ENCODE measurements at regions not wholly inside any gene's neighbourhood (a gene's known extent, or its start where the extent isn't known, plus 50 kb on each side); places are given as distances from the start of the nearest gene placed in this dataset.

- no peak overlapping the region for H3K4me3 Mint-ChIP-seq
- no peak overlapping the region for H3K27ac Mint-ChIP-seq
- no peaks in the 10 kb centered on the region for H3K27me3 Mint-ChIP-seq
- no peaks in the 10 kb centered on the region for H3K9me3 Mint-ChIP-seq
- no peaks in the 10 kb centered on the region for H3K4me1 Mint-ChIP-seq (ENCODE audit: low read depth)
- H3K36me3 Mint-ChIP-seq (ENCODE audit: low read depth): no peaks in the 10 kb centered on the region
These were observed 397.4 kb downstream of the C6orf118 start for GRCh38 chr6:164911873-164912580.

GRCh38 chr6:164911151-164911550 is 398.3 kb downstream of the C6orf118 start:
- Mint-ChIP-seq H3K4me3 (no peak overlapping the region), H3K4me1 (ENCODE audit: low read depth) (no peaks in the 10 kb centered on the region), H3K27ac (no peak overlapping the region), H3K27me3 (no peaks in the 10 kb centered on the region), H3K36me3 (ENCODE audit: low read depth) (no peaks in the 10 kb centered on the region), H3K9me3 (no peaks in the 10 kb centered on the region)

GRCh38 chr6:164906766-164907165 is 402.6 kb downstream of the C6orf118 start:
- Mint-ChIP-seq H3K27me3 (no peaks in the 10 kb centered on the region), H3K4me3 (no peak overlapping the region), H3K9me3 (peaks cover 6% of the 10 kb centered on the region), H3K4me1 (ENCODE audit: low read depth) (no peaks in the 10 kb centered on the region), H3K36me3 (ENCODE audit: low read depth) (no peaks in the 10 kb centered on the region), H3K27ac (no peak overlapping the region)

- Mint-ChIP-seq H3K9me3 (peaks cover 6% of the 10 kb centered on the region), H3K27ac (no peak overlapping the region), H3K27me3 (no peaks in the 10 kb centered on the region), H3K4me1 (ENCODE audit: low read depth) (no peaks in the 10 kb centered on the region), H3K36me3 (ENCODE audit: low read depth) (no peaks in the 10 kb centered on the region), H3K4me3 (no peak overlapping the region)
These were observed 404.1 kb downstream of the C6orf118 start for GRCh38 chr6:164905311-164905710.

GRCh38 chr6:164898412-164898811 is 411.0 kb downstream of the C6orf118 start:
- Mint-ChIP-seq H3K9me3 (peaks cover 20% of the 10 kb centered on the region), H3K27me3 (no peaks in the 10 kb centered on the region), H3K4me1 (ENCODE audit: low read depth) (no peaks in the 10 kb centered on the region), H3K27ac (no peak overlapping the region), H3K4me3 (no peak overlapping the region), H3K36me3 (ENCODE audit: low read depth) (no peaks in the 10 kb centered on the region)

- H3K4me1 Mint-ChIP-seq (ENCODE audit: low read depth): no peaks in the 10 kb centered on the region
- H3K9me3 Mint-ChIP-seq: peaks cover 15% of the 10 kb centered on the region
- H3K27ac Mint-ChIP-seq: no peak overlapping the region
- no peaks in the 10 kb centered on the region for H3K27me3 Mint-ChIP-seq
- no peak overlapping the region for H3K4me3 Mint-ChIP-seq
- H3K36me3 Mint-ChIP-seq (ENCODE audit: low read depth): no peaks in the 10 kb centered on the region
These were observed 411.7 kb downstream of the C6orf118 start for GRCh38 chr6:164897523-164898235.

GRCh38 chr6:164889980-164890379 is 419.4 kb downstream of the C6orf118 start:
- peaks cover 4% of the 10 kb centered on the region for H3K9me3 Mint-ChIP-seq
- H3K4me1 Mint-ChIP-seq (ENCODE audit: low read depth): no peaks in the 10 kb centered on the region
- no peak overlapping the region for H3K4me3 Mint-ChIP-seq
- no peaks in the 10 kb centered on the region for H3K27me3 Mint-ChIP-seq
- no peaks in the 10 kb centered on the region for H3K36me3 Mint-ChIP-seq (ENCODE audit: low read depth)
- no peak overlapping the region for H3K27ac Mint-ChIP-seq

- Mint-ChIP-seq H3K4me1 (ENCODE audit: low read depth) (no peaks in the 10 kb centered on the region), H3K27ac (no peak overlapping the region), H3K9me3 (peaks cover 4% of the 10 kb centered on the region), H3K36me3 (ENCODE audit: low read depth) (no peaks in the 10 kb centered on the region), H3K27me3 (no peaks in the 10 kb centered on the region), H3K4me3 (no peak overlapping the region)
These were observed 421.7 kb downstream of the C6orf118 start for GRCh38 chr6:164887660-164888059.

- Mint-ChIP-seq H3K4me1 (ENCODE audit: low read depth) (no peaks in the 10 kb centered on the region), H3K4me3 (no peak overlapping the region), H3K9me3 (no peaks in the 10 kb centered on the region), H3K27ac (no peak overlapping the region), H3K27me3 (no peaks in the 10 kb centered on the region), H3K36me3 (ENCODE audit: low read depth) (no peaks in the 10 kb centered on the region)
These were observed 427.2 kb downstream of the C6orf118 start for GRCh38 chr6:164882236-164882635.

- H3K9me3 Mint-ChIP-seq: no peaks in the 10 kb centered on the region
- no peaks in the 10 kb centered on the region for H3K36me3 Mint-ChIP-seq (ENCODE audit: low read depth)
- no peaks in the 10 kb centered on the region for H3K27me3 Mint-ChIP-seq
- no peak overlapping the region for H3K27ac Mint-ChIP-seq
- no peaks in the 10 kb centered on the region for H3K4me1 Mint-ChIP-seq (ENCODE audit: low read depth)
- no peak overlapping the region for H3K4me3 Mint-ChIP-seq
These were observed 437.6 kb downstream of the C6orf118 start for GRCh38 chr6:164871783-164872182.

GRCh38 chr6:164870164-164870563 is 439.2 kb downstream of the C6orf118 start:
- Mint-ChIP-seq H3K4me3 (no peak overlapping the region), H3K27ac (no peak overlapping the region), H3K9me3 (no peaks in the 10 kb centered on the region), H3K27me3 (no peaks in the 10 kb centered on the region), H3K4me1 (ENCODE audit: low read depth) (no peaks in the 10 kb centered on the region), H3K36me3 (ENCODE audit: low read depth) (no peaks in the 10 kb centered on the region)

- Mint-ChIP-seq H3K4me1 (ENCODE audit: low read depth) (no peaks in the 10 kb centered on the region), H3K9me3 (peaks cover 6% of the 10 kb centered on the region), H3K27me3 (no peaks in the 10 kb centered on the region), H3K4me3 (no peak overlapping the region), H3K27ac (no peak overlapping the region), H3K36me3 (ENCODE audit: low read depth) (no peaks in the 10 kb centered on the region)
These were observed 447.4 kb downstream of the C6orf118 start for GRCh38 chr6:164861967-164862366.

GRCh38 chr6:164859816-164860215 is 449.6 kb downstream of the C6orf118 start:
- Mint-ChIP-seq H3K9me3 (peaks cover 6% of the 10 kb centered on the region), H3K27ac (no peak overlapping the region), H3K36me3 (ENCODE audit: low read depth) (no peaks in the 10 kb centered on the region), H3K4me3 (no peak overlapping the region), H3K4me1 (ENCODE audit: low read depth) (no peaks in the 10 kb centered on the region), H3K27me3 (no peaks in the 10 kb centered on the region)

GRCh38 chr6:164856138-164856537 is 453.3 kb downstream of the C6orf118 start:
- Mint-ChIP-seq H3K27ac (no peak overlapping the region), H3K4me1 (ENCODE audit: low read depth) (no peaks in the 10 kb centered on the region), H3K27me3 (no peaks in the 10 kb centered on the region), H3K9me3 (peaks cover 3% of the 10 kb centered on the region), H3K4me3 (no peak overlapping the region), H3K36me3 (ENCODE audit: low read depth) (no peaks in the 10 kb centered on the region)

- H3K27me3 Mint-ChIP-seq: no peaks in the 10 kb centered on the region
- H3K36me3 Mint-ChIP-seq (ENCODE audit: low read depth): no peaks in the 10 kb centered on the region
- no peaks in the 10 kb centered on the region for H3K4me1 Mint-ChIP-seq (ENCODE audit: low read depth)
- H3K27ac Mint-ChIP-seq: no peak overlapping the region
- peaks cover 3% of the 10 kb centered on the region for H3K9me3 Mint-ChIP-seq
- no peak overlapping the region for H3K4me3 Mint-ChIP-seq
These were observed 454.1 kb downstream of the C6orf118 start for GRCh38 chr6:164855281-164855680.

GRCh38 chr6:164854526-164854925 is 454.9 kb downstream of the C6orf118 start:
- Mint-ChIP-seq H3K36me3 (ENCODE audit: low read depth) (no peaks in the 10 kb centered on the region), H3K27me3 (no peaks in the 10 kb centered on the region), H3K27ac (no peak overlapping the region), H3K4me3 (no peak overlapping the region), H3K9me3 (peaks cover 3% of the 10 kb centered on the region), H3K4me1 (ENCODE audit: low read depth) (no peaks in the 10 kb centered on the region)

All from stimulated activated naive CD8-positive, alpha-beta T cell treated with anti-CD3 and anti-CD28 coated beads, Interleukin-15, Interleukin-2, amounts not matched to agents 100 ng/mL and 50 ng/mL, for 24 hours (primary cell).